H9 (cell line): ENCODE measurements at regions not wholly inside any gene's neighbourhood (a gene's known extent, or its start where the extent isn't known, plus 50 kb on each side); places are given as distances from the start of the nearest gene placed in this dataset.

Experiments
- DNase-seq: peaks from one replicate; pipeline ENCODE4 v3.0.0-alpha.2; 2017
- H2AFZ ChIP-seq: one replicate; pipeline ENCODE4 v1.6.1; 2013; ENCODE audit warnings: mild to moderate bottlenecking, low read length, control low read depth, moderate library complexity
- H2AK5ac ChIP-seq: 2 replicates; pipeline ENCODE4 v1.6.1; 2013; ENCODE audit warnings: low read length, control low read depth, mixed read lengths; ENCODE audit not compliant: insufficient read length
- H2BK120ac ChIP-seq: one replicate; pipeline ENCODE4 v1.6.1; 2013; ENCODE audit warnings: low read depth, mild to moderate bottlenecking, low read length, control low read depth, inconsistent platforms; ENCODE audit not compliant: poor library complexity, severe bottlenecking
- H2BK12ac ChIP-seq: 2 replicates; pipeline ENCODE4 v1.6.1; 2013; ENCODE audit warnings: low read length, control low read depth, mixed read lengths, low read depth; ENCODE audit not compliant: insufficient read length
- H2BK15ac ChIP-seq: 2 replicates; pipeline ENCODE4 v1.6.1; 2013; ENCODE audit warnings: low read depth, low read length, control low read depth
- H2BK20ac ChIP-seq: one replicate; pipeline ENCODE4 v1.6.1; 2013; ENCODE audit warnings: low read depth, mild to moderate bottlenecking, low read length, control low read depth, inconsistent platforms; ENCODE audit not compliant: poor library complexity, severe bottlenecking
- H2BK5ac ChIP-seq: 2 replicates; pipeline ENCODE4 v1.6.1; 2013; ENCODE audit warnings: low read length, control low read depth, mixed read lengths; ENCODE audit not compliant: insufficient read length
- H3K14ac ChIP-seq: 2 replicates; pipeline ENCODE4 v1.6.1; 2013; ENCODE audit warnings: low read length, control low read depth; ENCODE audit not compliant: insufficient read depth
- H3K18ac ChIP-seq: 2 replicates; pipeline ENCODE4 v1.6.1; 2013; ENCODE audit warnings: low read depth, mild to moderate bottlenecking, mixed read lengths, low read length, control low read depth; ENCODE audit not compliant: insufficient read length
- H3K23ac ChIP-seq: 2 replicates; pipeline ENCODE4 v1.6.1; 2013; ENCODE audit warnings: low read length, control low read depth, mixed read lengths, low read depth; ENCODE audit not compliant: insufficient read length
- H3K23me2 ChIP-seq: 2 replicates; pipeline ENCODE4 v1.6.1; 2013; ENCODE audit warnings: low read depth, mild to moderate bottlenecking, mixed read lengths, low read length, control low read depth; ENCODE audit not compliant: insufficient read length, poor library complexity, severe bottlenecking
- H3K27ac ChIP-seq: 2 replicates; pipeline ENCODE4 v1.5.1; 2013; ENCODE audit warnings: low read length, control low read depth, mixed read lengths, low read depth; ENCODE audit not compliant: insufficient read length
- H3K27me3 ChIP-seq: 2 replicates; pipeline ENCODE4 v1.6.1; 2013; ENCODE audit warnings: low read length, control low read depth, inconsistent platforms; ENCODE audit not compliant: insufficient read depth
- H3K4ac ChIP-seq: 2 replicates; pipeline ENCODE4 v1.6.1; 2013; ENCODE audit warnings: low read depth, mild to moderate bottlenecking, control low read depth, inconsistent platforms, low read length, moderate library complexity
- H3K4me1 ChIP-seq: 2 replicates; pipeline ENCODE4 v1.6.1; 2013; ENCODE audit warnings: low read length, control low read depth, inconsistent platforms; ENCODE audit not compliant: insufficient read depth
- H3K4me2 ChIP-seq: 2 replicates; pipeline ENCODE4 v1.6.1; 2013; ENCODE audit warnings: low read length, control low read depth, mixed read lengths; ENCODE audit not compliant: insufficient read length, insufficient read depth
- H3K56ac ChIP-seq: 2 replicates; pipeline ENCODE4 v1.6.1; 2013; ENCODE audit warnings: low read depth, mild to moderate bottlenecking, mixed read lengths, low read length, control low read depth; ENCODE audit not compliant: insufficient read length
- H3K79me1 ChIP-seq: 2 replicates; pipeline ENCODE4 v1.6.1; 2013; ENCODE audit warnings: low read depth, mild to moderate bottlenecking, moderate library complexity, low read length, control low read depth, inconsistent platforms; ENCODE audit not compliant: insufficient read depth, poor library complexity, severe bottlenecking
- H3K79me2 ChIP-seq: 2 replicates; pipeline ENCODE4 v1.6.1; 2013; ENCODE audit warnings: low read length, control low read depth, inconsistent platforms; ENCODE audit not compliant: insufficient read depth
- H3K9ac ChIP-seq: 2 replicates; pipeline ENCODE4 v1.6.1; 2013; ENCODE audit warnings: low read length, control low read depth, mixed read lengths; ENCODE audit not compliant: insufficient read length; ENCODE audit errors: extremely low read depth
- H3K9me3 ChIP-seq: one replicate; pipeline ENCODE4 v1.6.1; 2013; ENCODE audit warnings: low read depth, low read length, inconsistent platforms; ENCODE audit not compliant: control insufficient read depth
- H3T11ph ChIP-seq: one replicate; pipeline ENCODE4 v1.6.1; 2013; ENCODE audit warnings: mild to moderate bottlenecking, low read length, control low read depth, inconsistent platforms
- H4K20me1 ChIP-seq: one replicate; pipeline ENCODE4 v1.6.1; 2013; ENCODE audit not compliant: control insufficient read depth, insufficient read length, insufficient read depth
- H4K5ac ChIP-seq: 2 replicates; pipeline ENCODE4 v1.6.1; 2013; ENCODE audit warnings: low read depth, mild to moderate bottlenecking, mixed read lengths, low read length, control low read depth; ENCODE audit not compliant: insufficient read length
- H4K8ac ChIP-seq: replicated peaks from 2 replicates; pipeline ENCODE4 v1.6.1; 2013; ENCODE audit warnings: low read length, control low read depth, mixed read lengths, low read depth; ENCODE audit not compliant: insufficient read length
- H4K91ac ChIP-seq: 2 replicates; pipeline ENCODE4 v1.6.1; 2013; ENCODE audit warnings: low read depth, mild to moderate bottlenecking, moderate library complexity, mixed read lengths, low read length, control low read depth; ENCODE audit not compliant: insufficient read length
- H3K27ac Mint-ChIP-seq, 3 experiments: 2 replicates in 2 of 3; 3 replicates in 1 of 3; pipeline ENCODE4 v1.8.0; 2020 to 2021; ENCODE audit warnings: mixed read lengths in 3 of 3, mild to moderate bottlenecking in 1 of 3, moderate library complexity in 1 of 3
- H3K27me3 Mint-ChIP-seq: 2 replicates; pipeline ENCODE4 v1.8.0; 2021; ENCODE audit warnings: low read depth, mild to moderate bottlenecking, moderate library complexity, mixed read lengths
- H3K36me3 Mint-ChIP-seq, 3 experiments: 2 replicates in 2 of 3; 3 replicates in 1 of 3; pipeline ENCODE4 v1.8.0; 2020 to 2021; ENCODE audit warnings: low read depth in 3 of 3, mixed read lengths in 3 of 3; ENCODE audit not compliant: insufficient read depth in 1 of 3
- H3K4me1 Mint-ChIP-seq, 2 experiments: 2 replicates each; pipeline ENCODE4 v1.8.0; 2020; ENCODE audit warnings: mixed read lengths in 2 of 2
- H3K4me3 Mint-ChIP-seq, 2 experiments: 2 replicates in 1 of 2; 3 replicates in 1 of 2; pipeline ENCODE4 v1.8.0; 2020 to 2021; ENCODE audit warnings: mild to moderate bottlenecking in 2 of 2, mixed read lengths in 2 of 2, moderate library complexity in 1 of 2
- H3K9me3 Mint-ChIP-seq, 2 experiments: 2 replicates in 1 of 2; 3 replicates in 1 of 2; pipeline ENCODE4 v1.8.0; 2020; ENCODE audit warnings: mild to moderate bottlenecking in 2 of 2, mixed read lengths in 2 of 2, moderate library complexity in 1 of 2
- CTCF ChIP-seq: fragments of 200-600 bp; sonication (generic); conservative IDR thresholded peaks from 3 replicates; pipeline ENCODE4 v1.8.0; 2021; ENCODE audit warnings: antibody characterized with exemption, mild to moderate bottlenecking
- WGBS: extraction: QIAGEN DNeasy Blood & Tissue Kit; methylation state at CpG from one replicate; pipeline ENCODE4 v1.1.7; 2013; ENCODE audit warnings: missing lambda C conversion rate, low lambda C conversion rate, mixed read lengths; ENCODE audit not compliant: insufficient read length; ENCODE audit errors: extremely low coverage; 5-methylcytosine and 5-hydroxymethylcytosine counted together

GRCh38 chr3:1987980-1988379 lies 110.7 kb upstream of the CNTN4 start:
- Histone ChIP-seq H3K4ac (no peak overlapping the region), H4K8ac (no peak overlapping the region), H3K18ac (no peak overlapping the region), H4K91ac (no peak overlapping the region), H3K9ac (no peak overlapping the region), H2AFZ (no peak overlapping the region), H3K27me3 (no peaks in the 10 kb centered on the region), H2BK120ac (no peak overlapping the region), H2AK5ac (no peak overlapping the region), H3K56ac (no peak overlapping the region), H2BK5ac (no peak overlapping the region), H3K79me2 (no peaks in the 10 kb centered on the region), H2BK12ac (no peak overlapping the region), H3K9me3 (no peaks in the 10 kb centered on the region), H2BK20ac (no peak overlapping the region), H2BK15ac (no peak overlapping the region), H3T11ph (no peak overlapping the region), H3K14ac (no peak overlapping the region), H3K23ac (no peak overlapping the region), H3K27ac (no peak overlapping the region), H3K4me1 (no peaks in the 10 kb centered on the region), H3K23me2 (no peaks in the 10 kb centered on the region), H3K4me2 (no peak overlapping the region), H4K20me1 (no peaks in the 10 kb centered on the region), H3K79me1 (no peaks in the 10 kb centered on the region), H4K5ac (no peak overlapping the region)
- peak; percentile 60 for TF ChIP-seq CTCF
- no CpG with 5 or more reads among the region's 3 CpGs for WGBS
- H3K4me1 Mint-ChIP-seq = no peaks in the 10 kb centered on the region
- DNase-seq = no peak
- no peaks in the 10 kb centered on the region for H3K27me3 Mint-ChIP-seq
- H3K4me3 Mint-ChIP-seq = no peak overlapping the region
- H3K36me3 Mint-ChIP-seq = no peaks in the 10 kb centered on the region
- H3K27ac Mint-ChIP-seq = no peak overlapping the region
- H3K9me3 Mint-ChIP-seq = peaks cover 0 to 4% of the 10 kb centered on the region in 2 experiments; a peak in 2 of 5 replicates
